ENCODE measurements at regions not wholly inside any gene's neighbourhood (a gene's known extent, or its start where the extent isn't known, plus 50 kb on each side); places are given as distances from the start of the nearest gene placed in this dataset.

GRCh38 chr20:22216984-22217383 is 367.4 kb downstream of the FOXA2 start:
- no peak for DNase-seq

DNA sequence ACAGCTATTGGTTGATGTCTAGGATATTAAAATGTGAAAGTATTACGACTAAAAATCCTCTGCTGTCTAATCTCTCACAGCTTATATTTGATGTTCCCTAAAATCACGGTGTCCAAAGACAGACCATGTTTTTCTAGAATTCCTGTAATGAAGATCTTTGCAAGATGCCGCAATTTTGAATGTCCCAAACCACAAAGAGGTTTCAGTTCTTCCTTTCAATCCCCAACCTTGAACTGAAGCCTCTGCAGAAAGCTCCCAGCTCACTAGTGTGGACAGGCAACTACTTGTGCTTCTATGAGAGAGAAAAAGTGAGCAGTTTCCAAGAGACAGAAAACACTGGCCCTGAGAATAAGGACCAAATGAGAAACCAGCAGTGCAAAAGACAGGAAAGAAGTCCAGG is 370.1 kb downstream of the FOXA2 start:
- DNase-seq, result no peak

GRCh38 chr20:22213271-22213670 is 371.1 kb downstream of the FOXA2 start:
- no peak for DNase-seq

DNA sequence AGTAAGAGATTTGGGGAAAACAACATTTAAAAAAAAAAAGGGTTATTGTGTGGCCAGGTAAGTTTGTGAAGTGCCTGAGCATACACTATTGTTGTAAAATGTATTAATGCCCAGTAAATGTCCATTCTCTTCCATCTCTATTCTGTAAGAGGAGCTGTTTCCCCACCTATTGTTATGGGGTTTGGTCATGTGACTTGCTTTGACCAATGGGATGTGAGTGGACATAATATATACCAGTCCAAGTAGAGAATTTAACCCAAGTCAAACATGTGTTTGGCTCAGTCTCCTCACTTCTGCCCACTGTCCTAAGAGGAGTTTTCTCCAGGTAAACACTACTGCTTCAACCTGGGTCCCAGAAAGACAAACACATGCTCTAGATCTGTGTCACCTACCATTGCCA is 377.1 kb downstream of the FOXA2 start:
- DNase-seq, result no peak

GRCh38 chr20:22204801-22205200 is 379.6 kb downstream of the FOXA2 start:
- no peak for DNase-seq

DNA sequence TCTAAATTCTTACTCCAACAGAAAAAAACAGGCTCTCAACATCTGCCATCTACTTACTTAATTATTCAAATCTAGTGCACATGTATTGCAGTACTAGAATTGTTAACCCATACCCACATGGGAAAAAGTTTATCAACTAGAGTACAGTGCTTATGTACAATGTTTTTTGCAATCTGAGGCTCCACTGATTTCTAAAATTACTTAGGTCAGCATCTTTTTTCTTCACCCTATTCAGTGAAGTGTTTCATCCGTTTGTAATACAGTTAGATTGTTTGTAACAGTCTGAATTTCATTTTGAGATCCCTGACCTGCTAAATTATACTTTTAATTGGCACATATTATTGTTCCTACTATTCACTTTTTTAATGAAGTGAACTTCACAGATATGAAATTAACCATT is 402.2 kb downstream of the FOXA2 start:
- DNase-seq, result no peak

DNA sequence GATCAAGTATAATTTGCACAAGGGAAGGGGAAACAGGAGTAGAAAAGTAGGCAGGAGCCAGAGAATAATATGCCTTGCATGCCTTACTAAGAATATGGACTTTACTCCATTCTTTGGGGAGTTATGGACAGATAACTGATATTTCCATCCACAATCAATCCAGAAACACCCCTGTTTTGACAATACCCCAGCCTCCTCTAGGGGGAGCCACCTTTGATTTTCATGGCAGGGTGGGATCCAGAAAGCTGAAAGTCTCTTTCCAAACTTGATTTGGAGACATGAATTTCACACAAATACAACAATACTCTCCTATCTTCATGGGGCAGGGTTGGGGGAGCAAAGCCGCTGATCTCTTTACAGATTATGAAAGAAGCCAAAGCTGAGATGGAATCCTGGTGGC is 404.1 kb downstream of the FOXA2 start:
- no peak for DNase-seq

DNA sequence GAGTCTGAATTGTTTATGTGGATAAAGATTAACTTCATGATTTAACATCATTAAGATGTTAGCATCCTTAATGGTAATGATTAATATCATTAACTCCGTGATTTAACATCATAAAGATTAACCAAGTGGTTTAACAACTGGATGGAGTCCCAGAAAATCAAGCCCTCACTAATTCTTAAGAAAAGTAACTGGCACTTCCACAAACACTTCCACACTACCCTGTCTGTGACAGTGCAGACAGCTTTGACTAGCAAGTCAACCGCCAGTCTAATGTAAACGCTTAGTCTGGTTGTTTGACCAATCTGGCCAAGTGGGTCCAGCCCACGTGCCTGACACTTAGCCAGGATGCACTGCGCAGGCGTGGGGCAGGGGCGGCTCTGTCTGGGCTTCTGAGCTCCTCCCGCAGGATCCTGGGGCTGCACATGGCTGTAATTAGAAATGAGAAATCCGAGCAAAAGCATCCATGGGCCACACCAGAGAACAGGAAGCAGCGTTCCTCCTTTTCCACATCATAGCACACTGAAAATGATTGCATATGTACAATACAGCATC is 424.2 kb downstream of the FOXA2 start:
- no peak for DNase-seq

DNA sequence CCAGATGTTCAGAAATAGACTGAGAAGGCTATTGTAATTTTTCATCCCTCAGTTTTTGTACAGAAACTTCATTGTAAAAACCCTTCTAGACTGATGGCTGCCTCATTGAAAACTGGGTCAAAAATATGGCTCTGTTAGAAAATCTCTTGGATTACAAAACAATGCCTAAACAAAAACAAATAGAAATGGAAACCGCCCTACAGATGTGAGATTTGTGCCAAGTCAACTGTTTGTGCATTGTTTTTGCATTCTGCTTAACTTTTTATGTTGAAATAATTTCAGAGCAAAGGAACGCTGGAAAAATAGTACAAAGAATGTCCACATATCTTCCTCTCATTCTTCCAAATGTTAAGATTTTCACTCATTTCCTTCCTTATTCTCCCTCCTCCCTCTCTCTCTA is 425.1 kb downstream of the FOXA2 start:
- DNase-seq, result no peak

GRCh38 chr20:22127587-22127986 is 422.1 kb downstream of the PAX1 start:
- DNase-seq, result no peak

DNA sequence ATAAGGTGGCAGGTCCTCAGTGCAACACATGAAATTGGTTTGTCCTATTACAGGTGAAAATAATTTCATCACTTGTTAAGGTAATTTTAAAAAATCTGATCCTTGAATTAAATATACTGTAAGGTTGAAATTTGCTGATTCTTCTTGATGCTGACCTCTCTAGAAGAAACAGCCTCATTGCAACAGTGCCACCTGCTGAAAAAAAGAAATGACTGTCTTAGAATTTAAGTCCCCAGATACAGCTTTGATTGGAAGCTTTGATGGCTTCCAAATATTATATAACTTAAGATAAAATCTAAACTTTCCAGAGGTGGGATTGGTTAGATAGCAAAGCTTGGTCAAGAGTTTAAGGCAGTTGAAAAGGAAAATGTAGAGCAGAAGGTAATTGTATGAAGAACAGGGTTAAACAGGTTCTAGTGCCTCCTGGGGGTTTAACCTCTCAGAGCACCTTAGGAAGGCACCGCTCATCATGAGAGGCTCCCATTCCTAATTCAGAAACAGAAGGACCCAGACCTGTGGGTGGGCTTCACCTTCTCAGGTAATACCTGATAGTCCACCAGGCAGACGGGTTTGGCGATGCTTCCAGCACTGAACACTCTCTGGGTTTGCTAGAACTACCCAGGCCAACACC is 401.0 kb downstream of the PAX1 start:
- DNase-seq, result no peak

DNA sequence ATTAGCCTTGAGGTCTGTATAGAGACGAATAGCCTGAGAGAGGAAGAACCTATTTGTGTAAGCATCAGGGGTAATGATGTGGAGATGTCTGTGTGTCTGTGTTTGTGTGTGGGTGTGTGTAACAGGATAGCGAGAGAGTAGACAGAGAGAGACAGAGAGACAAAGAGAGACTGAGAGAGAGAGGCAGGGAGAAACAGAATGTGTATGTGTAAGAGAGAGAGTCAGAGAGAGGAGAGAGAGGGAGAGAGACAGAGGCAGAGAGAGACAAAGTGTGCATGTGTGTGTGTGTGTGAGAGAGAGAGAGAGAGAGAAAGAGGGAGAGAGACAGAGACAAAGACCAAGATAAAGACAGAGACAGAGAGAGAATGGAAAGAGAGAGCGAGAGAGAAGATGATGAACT is 396.1 kb downstream of the PAX1 start:
- DNase-seq, result no peak

DNA sequence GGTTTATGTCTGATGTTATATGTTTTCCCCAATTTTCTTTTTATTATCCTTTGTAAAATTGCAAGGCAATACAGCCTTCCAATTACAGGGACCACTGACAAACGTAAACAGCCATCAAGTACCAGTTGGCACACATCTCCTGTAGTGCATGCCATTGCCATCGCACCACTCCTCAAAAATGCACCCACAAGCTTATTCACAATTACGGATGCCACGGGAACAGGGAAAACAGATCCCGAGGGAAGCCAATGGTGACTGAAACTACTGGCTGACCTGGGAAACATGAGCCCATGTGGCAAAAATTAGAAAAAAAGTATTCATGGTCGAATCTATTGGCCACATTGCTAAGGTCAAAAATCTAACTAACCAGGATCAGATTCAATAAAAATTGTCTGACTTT is 395.2 kb downstream of the PAX1 start:
- no peak for DNase-seq

GRCh38 chr20:22099348-22099747 is 393.9 kb downstream of the PAX1 start:
- no peak for DNase-seq

- no peak for DNase-seq
Measured at GRCh38 chr20:22098511-22098910, 393.0 kb downstream of the PAX1 start.

GRCh38 chr20:22093122-22093521 is 387.7 kb downstream of the PAX1 start:
- DNase-seq, result no peak

GRCh38 chr20:22088882-22089281 is 383.4 kb downstream of the PAX1 start:
- DNase-seq, result no peak

DNA sequence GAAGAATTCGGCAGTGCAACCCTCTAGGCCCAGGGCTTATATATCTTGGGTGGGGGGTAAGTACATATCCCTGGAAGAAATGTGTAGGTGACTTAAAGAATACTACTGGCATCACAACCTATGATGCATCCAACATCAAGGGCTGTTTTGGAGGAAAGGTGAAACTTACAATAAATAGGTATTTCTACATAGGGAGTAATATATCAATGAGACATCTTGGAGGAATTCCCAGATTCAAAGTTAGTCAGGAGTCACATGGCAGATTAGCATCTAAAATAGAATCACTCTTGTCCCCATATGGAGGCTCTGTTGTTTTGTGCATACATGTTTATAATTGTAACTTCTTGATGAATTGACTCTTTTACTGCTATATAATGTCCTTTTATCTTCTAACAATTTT is 375.5 kb downstream of the PAX1 start:
- no peak for DNase-seq

- DNase-seq, result no peak
Measured at GRCh38 chr20:22074635-22075034, 369.2 kb downstream of the PAX1 start.

GRCh38 chr20:22071841-22072240 is 366.4 kb downstream of the PAX1 start:
- no peak for DNase-seq

DNA sequence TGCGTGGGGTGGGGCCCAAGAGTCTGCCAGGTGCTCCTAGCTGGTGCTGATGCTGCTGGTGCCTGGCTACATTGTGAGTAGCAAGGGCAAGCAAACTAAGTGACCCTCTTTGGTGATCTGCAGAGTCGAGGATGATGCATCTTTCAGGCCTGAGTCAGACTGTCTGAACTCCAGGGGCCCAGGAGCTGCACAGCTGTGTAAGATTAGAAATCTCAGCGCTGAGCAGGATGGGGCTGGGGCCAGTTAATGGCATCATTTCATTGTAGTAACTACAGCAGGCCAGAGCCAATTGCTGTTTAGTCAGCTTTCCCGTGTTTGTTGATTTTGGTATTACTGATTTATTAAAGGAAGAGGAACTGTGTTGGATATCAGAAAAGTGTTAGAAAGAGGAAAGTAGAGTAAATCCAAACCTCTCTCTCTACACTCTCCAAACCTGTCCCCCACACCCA is 365.2 kb downstream of the PAX1 start:
- no peak for DNase-seq

DNA sequence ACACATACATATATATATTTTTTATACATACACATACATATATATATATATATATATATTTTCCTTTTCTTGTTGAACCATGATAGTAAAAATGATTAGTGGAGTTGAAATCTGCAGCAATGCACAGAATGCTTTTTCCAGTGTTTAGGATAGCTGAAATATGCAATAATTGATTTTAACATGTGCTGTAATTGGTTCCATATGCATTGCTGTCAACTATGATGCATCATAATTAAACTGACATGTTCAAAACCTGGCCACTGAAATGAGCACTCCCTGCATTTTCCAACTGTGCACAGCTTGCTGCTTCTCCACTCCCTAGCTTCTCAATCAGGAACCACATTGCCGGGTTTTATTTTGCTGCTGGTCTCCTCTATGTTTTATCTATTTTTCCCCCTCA is 358.3 kb downstream of the PAX1 start:
- no peak for DNase-seq

GRCh38 chr20:22062874-22063273 is 357.4 kb downstream of the PAX1 start:
- DNase-seq, result no peak

DNA sequence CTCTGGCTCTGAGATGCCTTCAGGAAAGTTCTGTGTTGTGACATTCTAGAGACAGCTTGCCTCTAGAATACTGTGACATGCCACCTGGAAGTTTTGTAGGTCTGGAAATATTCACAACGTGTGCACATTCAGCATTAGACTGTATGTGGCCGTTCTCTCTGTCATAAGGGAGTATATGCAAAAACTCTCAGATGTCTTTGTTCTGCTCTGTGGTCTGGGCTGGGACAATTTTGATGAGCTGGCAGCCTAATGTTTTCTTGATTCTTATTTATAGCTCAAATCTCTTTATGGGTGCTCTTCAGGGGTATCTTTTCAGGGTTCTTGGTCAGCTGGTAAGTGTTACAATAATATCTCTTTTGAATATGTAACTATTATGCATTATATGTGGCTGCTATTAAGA is 355.1 kb downstream of the PAX1 start:
- DNase-seq, result no peak

DNA sequence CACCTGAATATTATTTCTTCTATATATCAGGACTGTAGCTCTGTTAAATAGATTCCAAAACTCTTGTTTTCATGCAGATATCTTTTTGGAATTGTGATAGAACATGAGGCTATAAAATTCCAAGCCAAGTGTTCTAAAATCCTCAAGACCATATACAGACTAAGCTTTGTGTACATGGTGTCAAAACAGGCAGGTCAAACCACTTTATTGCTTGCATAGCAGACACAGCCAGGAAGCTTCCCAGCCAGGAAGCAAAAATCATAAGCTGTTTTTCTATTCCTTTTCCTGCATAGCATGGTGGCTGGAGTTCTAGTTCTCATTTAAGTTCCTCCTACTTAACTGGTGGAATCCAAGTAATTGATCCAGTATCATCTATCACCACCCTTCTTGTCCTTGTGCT is 353.3 kb downstream of the PAX1 start:
- DNase-seq, result no peak
